Islet precursor cell (in vitro differentiated cells): ENCODE measurements at regions not wholly inside any gene's neighbourhood (a gene's known extent, or its start where the extent isn't known, plus 50 kb on each side); places are given as distances from the start of the nearest gene placed in this dataset.
"Not testable (repeated sequence)": the region's sequence is repeated elsewhere in the genome, so short reads cannot be mapped to it uniquely, and the experiment has no call there.

Experiments
- DNase-seq: peaks from one replicate; pipeline ENCODE4 v3.0.0-alpha.2; 2018

GRCh38 chr14:56351861-56352260 is 227.7 kb upstream of the TMEM260 start:
- DNase-seq: peak; percentile 88

GRCh38 chr14:56352999-56353398 is 226.6 kb upstream of the TMEM260 start:
- no peak for DNase-seq

- no peak for DNase-seq
These were observed 222.2 kb upstream of the TMEM260 start for GRCh38 chr14:56357428-56357827.

- no peak for DNase-seq
These were observed 221.3 kb upstream of the TMEM260 start for GRCh38 chr14:56358275-56358674.

- no peak for DNase-seq
These were observed 220.6 kb upstream of the TMEM260 start for GRCh38 chr14:56358851-56359614.

GRCh38 chr14:56365663-56366062 is 213.9 kb upstream of the TMEM260 start:
- not testable (repeated sequence) for DNase-seq

GRCh38 chr14:56367416-56367815 is 212.2 kb upstream of the TMEM260 start:
- no peak for DNase-seq

GRCh38 chr14:56371737-56372136 is 207.9 kb upstream of the TMEM260 start:
- DNase-seq: no peak

GRCh38 chr14:56374421-56374820 is 205.2 kb upstream of the TMEM260 start:
- no peak for DNase-seq

GRCh38 chr14:56378046-56378445 is 201.6 kb upstream of the TMEM260 start:
- DNase-seq: no peak

GRCh38 chr14:56378475-56378877 is 201.1 kb upstream of the TMEM260 start:
- DNase-seq: no peak

- DNase-seq: no peak
These were observed 199.6 kb upstream of the TMEM260 start for GRCh38 chr14:56379956-56380355.

GRCh38 chr14:56386024-56386423 is 193.6 kb upstream of the TMEM260 start:
- DNase-seq: no peak

GRCh38 chr14:56390859-56391258 is 188.7 kb upstream of the TMEM260 start:
- DNase-seq: no peak

GRCh38 chr14:56394826-56395530 is 184.6 kb upstream of the TMEM260 start:
- DNase-seq: no peak

GRCh38 chr14:56400109-56400825 is 179.3 kb upstream of the TMEM260 start:
- no peak for DNase-seq

GRCh38 chr14:56412468-56413434 is 166.8 kb upstream of the TMEM260 start:
- no peak for DNase-seq

- no peak for DNase-seq
These were observed 165.9 kb upstream of the TMEM260 start for GRCh38 chr14:56413721-56414120.

- DNase-seq: peak; percentile 67
These were observed 165.4 kb upstream of the TMEM260 start for GRCh38 chr14:56414236-56414635.

- no peak for DNase-seq
These were observed 163.4 kb upstream of the TMEM260 start for GRCh38 chr14:56416213-56416612.

GRCh38 chr14:56417173-56417572 is 162.4 kb upstream of the TMEM260 start:
- no peak for DNase-seq

GRCh38 chr14:56419750-56420149 is 159.8 kb upstream of the TMEM260 start:
- DNase-seq: no peak

GRCh38 chr14:56422221-56422620 is 157.4 kb upstream of the TMEM260 start:
- DNase-seq: no peak
